ENCODE measurements at regions not wholly inside any gene's neighbourhood (a gene's known extent, or its start where the extent isn't known, plus 50 kb on each side); places are given as distances from the start of the nearest gene placed in this dataset.
"Not testable (repeated sequence)": the region's sequence is repeated elsewhere in the genome, so short reads cannot be mapped to it uniquely, and the experiment has no call there.

DNA sequence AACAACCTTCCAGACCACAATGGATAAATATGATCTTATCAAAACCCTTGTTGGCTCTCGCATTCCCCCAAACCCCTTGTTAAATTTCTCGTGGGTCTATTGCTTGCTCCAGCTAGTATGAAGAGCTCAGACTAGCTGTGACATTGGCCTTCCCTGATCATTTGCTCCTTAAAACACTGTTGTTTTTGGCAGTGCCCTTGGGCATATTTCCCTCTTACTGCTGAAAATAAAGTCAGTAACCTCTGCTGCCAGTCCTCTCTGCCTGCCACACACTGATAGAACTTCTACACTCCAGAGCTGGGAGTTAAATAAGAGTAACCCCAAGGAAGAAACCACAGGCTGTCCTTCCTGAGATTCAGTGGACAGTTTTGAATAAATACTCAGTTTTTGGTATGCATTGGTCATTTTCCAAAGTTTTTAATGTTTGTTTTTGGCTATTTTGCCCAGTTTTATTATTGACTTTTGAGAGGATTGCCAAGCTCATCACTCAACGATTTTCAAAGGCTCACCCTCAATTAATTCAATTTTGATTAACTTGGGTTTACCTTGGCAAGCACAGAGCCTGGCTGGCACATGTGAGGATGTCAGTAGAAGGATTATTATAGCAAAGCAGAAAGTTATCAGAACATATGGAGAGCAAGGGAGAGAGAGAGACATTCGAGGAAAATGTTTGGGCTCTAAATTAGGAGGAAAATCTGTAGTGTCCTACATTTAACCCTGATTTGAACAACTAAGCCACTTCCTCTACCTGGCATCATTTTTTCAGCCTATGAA is 84.3 kb upstream of the SYN3 start:
- no peak for DNase-seq

DNA sequence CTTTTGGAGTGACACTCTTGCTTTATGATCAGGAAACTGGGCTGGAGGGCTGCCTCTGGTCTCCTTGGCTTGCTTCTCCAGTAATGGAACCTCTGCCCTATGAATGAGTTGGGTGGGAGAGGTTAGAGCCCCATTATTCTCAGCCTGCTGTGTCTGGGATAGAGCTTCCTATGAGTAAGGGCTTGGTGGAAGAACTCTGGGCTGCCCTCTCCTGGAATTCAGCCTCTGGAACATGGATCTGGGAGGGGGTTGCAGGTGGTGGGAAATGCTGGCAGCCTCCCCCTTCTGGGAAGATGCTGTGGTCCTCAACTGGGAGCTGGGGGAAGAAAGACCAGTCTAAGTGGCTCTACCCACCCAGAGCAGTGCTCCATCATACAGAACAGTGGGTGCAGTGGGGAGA is 81.8 kb upstream of the SYN3 start:
- no peak for DNase-seq

DNA sequence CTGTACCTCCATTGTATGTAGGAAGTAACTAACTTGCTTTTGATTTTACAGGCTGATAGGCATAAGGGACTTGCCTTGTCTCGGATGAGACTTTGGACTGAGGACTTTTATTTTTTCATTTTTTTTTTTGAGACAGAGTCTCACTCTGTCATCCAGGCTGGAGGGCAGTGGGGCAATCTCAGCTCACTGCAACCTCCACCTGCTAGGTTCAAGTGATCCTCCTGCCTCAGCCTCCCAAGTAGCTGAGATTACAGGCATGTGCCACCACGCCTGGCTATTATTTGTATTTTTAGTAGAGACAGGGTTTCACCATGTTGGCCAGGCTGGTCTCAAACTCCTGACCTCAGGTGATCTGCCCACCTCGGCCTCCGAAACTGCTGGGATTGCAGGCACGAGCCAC is 80.2 kb upstream of the SYN3 start:
- DNase-seq: not testable (repeated sequence)

DNA sequence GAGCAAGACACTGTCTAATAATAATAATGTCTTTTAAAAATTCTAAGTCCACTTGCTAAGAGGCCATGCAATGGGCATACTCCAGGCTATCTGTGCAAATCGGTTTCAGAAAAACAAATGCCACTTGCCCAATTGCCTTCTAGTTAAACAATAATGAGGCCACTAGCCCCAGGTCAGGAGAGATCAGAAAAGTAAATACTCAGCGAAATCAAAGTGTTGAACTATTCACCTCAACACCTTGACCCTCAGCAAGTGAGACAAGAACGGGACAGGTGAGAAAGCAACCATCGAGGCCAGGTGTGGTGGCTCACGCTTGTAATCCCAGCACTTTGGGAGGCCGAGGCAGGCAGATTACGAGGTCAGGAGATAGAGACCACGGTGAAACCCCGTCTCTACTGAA is 72.3 kb upstream of the SYN3 start:
- DNase-seq: no peak

DNA sequence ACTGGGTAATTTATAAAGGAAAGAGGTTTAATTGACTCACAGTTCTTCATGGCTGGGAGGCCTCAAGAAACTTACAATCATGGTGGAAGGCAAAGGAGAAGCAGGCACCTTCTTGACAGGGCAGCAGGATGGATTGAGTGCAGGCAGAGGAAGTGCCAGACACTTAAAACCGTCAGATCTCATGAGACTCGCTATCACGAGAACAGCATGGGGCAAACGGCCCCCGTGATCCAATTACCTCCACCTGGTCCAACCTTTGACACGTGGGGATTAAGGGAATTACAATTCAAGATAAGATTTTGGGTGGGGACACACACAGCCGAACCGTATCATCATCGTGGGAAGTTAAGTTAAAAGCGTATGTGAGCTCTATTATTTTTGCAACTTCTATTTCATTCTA is 71.4 kb upstream of the SYN3 start:
- DNase-seq: no peak

DNA sequence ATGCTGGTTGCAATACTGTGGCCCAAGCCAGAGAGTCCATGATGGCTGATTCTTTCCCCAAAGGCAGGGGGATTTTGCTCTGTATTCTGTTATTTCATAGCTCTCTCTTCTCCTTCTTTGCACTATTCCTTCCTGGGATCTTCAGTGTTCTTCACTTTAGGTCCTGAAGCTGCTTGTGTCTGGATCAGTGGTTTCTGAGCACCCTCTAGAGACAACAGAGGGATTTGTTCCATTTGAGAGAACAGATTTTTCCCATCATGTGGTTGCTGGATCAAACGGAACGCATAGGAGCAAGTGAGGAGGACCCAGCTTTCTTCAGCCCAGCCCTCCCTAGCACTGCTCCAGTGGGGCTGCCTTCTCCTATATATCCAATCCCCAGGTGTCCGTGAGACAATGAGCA is 68.7 kb upstream of the SYN3 start:
- DNase-seq: peak in 2 of 51 donors; percentile 8 to 32

DNA sequence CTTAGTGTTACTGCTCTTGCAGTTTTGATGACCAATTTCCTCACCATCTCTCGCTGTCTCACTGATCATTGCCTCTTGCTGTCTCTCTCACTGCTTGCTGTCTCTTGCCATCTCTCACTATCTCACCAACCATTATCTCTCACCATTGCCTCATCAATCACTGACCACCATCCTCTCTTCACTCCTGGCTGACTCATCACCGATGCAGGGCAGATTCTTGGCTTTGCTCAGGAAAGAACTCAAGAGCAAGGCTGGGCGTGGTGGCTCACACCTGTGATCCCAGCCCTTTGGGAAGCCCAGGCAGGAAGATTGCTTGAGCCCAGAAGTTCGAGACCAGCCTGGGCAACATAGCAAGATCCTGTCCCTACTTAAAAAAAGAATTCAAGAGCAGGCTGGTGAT is 66.3 kb upstream of the SYN3 start:
- no peak for DNase-seq

DNA sequence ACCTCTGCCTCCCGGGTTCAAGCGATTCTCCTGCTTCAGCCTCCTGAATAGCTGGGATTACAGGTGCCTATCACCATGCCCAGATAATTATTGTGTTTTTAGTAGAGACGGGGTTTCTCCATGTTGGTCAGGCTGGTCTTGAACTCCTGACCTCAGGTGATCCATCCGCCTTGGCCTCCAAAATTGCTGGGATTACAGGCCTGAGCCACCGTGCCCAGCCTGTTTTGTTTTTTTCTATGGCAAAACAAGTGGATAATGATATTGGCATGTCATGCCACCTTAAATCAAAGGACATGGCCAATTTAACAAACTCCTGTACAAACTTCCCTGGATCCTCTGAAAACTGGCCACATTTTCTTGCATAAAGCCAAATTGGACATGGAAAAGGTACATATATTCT is 64.3 kb upstream of the SYN3 start:
- peak in 11 of 51 donors; percentile 4 to 85 (median 40) for DNase-seq

DNA sequence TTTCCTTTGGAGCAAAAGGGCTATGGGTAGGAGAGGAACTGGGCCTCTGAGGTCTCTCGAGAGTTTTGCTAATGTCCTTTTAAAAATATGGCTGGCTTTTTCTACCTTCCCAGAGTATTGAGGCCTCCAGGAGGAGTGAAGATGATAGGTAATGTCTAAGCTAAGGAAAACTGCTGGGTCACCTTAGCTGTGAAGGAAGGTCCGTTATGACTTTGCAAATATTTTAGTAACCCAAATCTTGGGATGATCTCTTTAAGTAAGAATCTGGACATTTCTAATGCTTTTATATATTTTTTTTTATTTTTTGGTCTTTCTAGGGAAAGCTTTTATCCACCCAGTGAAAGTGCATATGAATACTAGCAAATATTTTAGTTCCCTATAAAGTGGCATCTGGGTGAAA is 60.9 kb upstream of the SYN3 start:
- no peak for DNase-seq

DNA sequence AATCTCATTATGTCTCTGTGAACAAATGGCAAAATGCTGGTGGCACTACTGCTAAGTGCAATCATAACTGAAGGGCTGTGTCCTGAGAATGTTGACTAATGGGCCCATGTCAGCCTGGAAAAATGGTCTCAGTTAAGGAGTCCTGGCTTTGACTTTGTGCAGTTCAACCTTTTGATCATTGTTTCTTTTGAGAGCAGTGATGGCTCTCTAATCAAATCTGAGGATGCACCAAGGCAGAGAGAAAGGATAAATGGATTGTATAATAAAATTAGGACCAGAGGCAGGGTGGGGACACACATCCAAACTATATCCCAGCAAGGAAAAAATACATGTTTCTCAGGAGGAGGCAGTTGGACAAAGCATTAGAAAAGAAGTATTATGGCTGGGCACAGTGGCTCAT is 59.6 kb upstream of the SYN3 start:
- no peak for DNase-seq

DNA sequence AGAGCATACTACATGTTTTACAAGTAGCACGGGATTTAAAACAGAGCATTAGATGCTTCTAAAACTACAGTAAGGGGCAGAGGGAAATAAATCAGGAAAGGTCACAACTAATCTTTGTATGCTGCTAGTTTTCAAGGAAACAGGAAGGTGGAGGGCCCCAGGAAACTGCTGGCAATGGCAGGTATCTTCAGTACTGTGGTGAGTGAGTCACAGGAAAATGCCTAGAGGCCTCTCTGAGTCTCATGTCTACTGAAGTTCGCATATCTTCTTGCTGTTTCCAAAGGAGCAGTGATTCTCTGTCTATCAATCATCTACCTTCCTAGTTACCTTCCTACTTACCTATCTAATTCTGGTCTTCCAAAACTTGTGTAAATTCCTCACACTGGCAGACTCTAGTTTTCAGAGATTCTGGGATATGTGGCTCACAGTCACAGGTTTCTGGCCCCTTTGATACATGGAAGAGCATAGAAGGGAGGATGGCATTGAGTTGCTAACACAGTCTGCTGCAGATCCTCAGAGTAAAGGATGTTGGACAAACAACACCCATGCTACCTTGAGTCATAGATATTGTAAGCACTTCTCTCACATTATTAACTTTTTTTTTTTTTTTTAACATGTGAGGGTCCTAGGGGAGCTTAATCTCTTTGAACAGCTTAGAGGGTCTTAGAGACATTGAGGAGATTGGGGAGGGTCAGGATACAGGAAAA is 58.8 kb upstream of the SYN3 start:
- no peak for DNase-seq

DNA sequence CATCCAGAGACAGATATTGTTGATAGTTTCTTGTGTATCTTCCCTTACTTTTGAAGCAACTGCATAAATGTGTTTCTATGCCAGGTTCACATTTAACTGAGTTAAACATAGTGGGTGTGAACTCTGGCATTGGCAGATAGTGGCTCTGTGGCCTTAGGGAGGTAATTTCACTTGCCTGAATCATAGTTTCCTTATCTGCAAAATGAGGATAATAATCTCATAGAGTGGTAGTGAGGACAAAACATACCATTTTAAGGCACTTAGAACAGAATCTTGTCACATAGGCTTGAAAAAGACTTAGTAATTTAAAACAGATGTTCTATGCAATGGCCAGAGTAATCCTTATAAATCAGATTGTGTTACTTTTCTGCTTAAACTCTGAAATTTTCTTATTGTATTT is 56.4 kb upstream of the SYN3 start:
- no peak for DNase-seq

DNA sequence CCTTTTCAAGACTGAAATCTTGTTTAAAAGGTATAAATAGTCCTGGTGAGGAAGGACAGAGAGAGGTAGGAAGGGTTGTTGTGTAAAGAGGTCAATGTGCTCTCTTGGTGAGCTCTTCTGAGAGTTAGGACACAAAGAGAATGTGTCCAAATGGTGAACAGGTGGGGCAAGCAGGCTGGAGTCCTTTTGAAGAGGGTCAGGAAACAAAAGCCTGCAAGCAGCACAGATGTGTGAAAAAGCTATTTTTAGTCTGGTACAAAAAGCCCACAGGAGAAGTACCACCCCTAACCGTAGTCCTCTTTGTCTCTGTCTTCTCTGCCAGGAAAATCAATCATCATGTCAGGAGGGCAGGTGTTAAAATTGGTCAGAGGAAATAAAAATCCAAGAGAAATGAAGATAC is 54.4 kb upstream of the SYN3 start:
- no peak for DNase-seq

DNA sequence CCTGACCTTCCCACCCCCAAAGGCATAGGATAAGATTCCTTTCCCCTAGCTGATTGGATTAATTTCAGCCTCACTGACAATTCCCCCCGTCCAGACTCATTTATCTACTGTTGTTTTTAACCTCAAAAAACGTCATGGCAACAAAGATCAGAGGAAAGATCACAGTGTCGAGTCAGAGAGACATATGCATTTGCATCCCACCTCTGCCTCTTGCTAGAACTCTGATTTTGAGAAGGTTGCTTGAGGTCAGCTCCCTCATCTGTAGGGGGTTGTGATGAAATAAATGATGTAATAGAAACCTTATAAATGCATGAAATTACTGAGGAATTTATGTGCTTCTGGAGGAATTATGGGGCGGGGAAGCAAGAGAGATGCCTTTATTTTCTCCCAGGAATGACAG is 53.3 kb upstream of the SYN3 start:
- DNase-seq: no peak

DNA sequence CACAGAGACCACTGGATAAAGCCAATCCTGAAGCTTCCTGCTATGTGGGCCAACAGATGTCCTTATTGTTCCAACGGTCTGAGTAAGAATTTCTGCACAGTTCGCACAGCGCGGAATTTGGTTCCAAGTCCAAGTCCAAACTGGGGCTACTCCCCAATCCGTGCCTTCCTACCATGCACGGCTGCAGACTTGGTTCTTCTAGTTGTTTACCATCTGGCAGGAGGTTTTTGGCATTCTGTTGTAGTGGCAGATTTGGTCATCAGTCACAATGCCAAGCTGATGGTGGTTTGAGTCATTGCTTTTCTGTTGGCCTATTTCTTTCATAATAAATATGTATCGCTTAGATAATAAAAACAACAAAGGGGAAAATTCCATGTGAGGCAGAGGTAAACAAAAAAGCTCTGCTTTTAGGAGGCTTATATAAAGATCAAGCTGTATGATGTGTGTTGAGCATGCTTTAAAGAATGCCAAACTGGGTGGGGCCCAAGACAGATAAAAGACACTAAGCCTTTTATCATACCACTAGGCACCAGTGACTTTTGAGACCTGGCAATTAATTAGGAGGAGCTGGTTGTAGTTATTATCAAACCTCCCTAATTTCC is 52.5 kb upstream of the SYN3 start:
- DNase-seq: no peak

DNA sequence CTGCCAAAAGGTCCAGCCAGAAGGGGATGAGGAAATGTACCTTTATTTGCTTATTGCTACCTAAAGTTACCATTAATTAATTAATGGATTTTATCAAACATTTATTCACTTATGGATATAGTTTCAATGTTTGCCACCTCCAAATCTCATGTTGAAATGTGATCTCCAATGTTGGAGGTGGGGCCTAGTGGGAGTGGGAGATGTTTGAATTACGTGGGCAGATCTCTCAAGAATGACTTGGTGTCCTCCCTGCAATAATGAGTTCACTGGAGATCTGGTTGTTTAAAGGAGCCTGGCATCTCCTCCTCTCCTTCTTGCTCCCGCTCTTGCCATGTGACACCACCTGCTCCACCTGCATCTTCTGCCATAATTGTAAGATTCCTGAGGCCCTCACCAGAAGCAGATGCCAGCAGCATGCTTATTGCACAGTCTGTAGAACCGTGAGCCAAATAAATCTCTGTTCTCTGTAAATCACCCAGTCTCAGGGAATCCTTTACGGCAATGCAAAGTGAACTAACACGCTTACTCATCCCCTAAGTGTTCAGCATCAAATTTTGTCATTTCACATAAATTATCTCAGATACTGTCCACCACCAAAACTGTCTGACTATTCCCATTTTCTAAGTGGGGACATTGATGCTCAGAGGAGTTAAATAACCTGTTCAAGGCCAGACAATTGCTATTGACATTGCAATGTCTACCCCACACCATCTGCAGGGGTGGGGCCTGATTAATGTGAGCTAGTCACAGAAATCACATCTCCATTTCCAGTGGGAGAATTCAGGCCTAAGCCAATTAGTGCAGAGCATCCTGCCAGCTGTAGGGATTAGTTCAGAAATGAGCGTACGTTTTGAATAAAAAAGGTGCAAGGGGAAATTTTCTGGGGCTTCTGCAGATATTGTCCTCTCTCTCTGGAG is 51.6 kb upstream of the SYN3 start:
- no peak for DNase-seq

DNA sequence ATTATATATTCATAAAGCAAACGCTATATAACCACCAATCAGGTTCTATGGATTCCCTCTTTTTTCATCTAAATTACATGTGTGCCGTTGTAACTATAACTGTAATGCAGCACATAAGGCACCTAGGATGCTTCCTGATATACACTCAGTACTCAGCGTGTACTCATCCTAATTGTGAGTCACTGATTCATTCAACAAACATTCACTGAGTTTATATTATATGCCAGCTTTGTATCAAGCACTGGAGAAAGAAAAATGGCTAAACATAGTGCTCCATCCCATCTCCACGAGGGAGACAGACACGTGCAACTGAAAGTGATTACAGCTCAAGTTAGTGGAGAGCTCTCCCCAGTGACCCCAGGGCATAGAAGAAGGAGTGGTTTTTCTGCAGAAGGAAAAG is 49.9 kb upstream of the SYN3 start:
- no peak for DNase-seq

All from hypothalamus (tissue), 51 donors.